Liver (tissue), 8 donors: ENCODE measurements at regions not wholly inside any gene's neighbourhood (a gene's known extent, or its start where the extent isn't known, plus 50 kb on each side); places are given as distances from the start of the nearest gene placed in this dataset.

ENCODE experiments used
- DNase-seq: peaks from one replicate; pipeline ENCODE4 v3.0.0-alpha.2; 2017; ENCODE audit warnings: low spot score
- H3K27ac ChIP-seq, 2 donors: one replicate each; pipeline ENCODE4 v1.7.0; 2013; ENCODE audit warnings: inconsistent platforms in 2 of 2, low read length in 2 of 2, control low read depth in 1 of 2, low read depth in 1 of 2, mild to moderate bottlenecking in 1 of 2
- H3K27me3 ChIP-seq, 4 donors: one replicate each; pipeline versions ENCODE4 v1.6.1 to v1.7.0; 2013; ENCODE audit warnings: low read length in 3 of 4, inconsistent platforms in 1 of 4, mild to moderate bottlenecking in 1 of 4, moderate library complexity in 1 of 4; ENCODE audit not compliant: control insufficient read depth in 4 of 4, insufficient read depth in 4 of 4
- H3K36me3 ChIP-seq, 4 donors: one replicate each; pipeline versions ENCODE4 v1.6.1 to v1.7.0; 2013; ENCODE audit warnings: low read length in 3 of 4, mild to moderate bottlenecking in 3 of 4, low read depth in 1 of 4, moderate library complexity in 1 of 4; ENCODE audit not compliant: control insufficient read depth in 4 of 4, insufficient read depth in 3 of 4
- H3K4me1 ChIP-seq, 4 donors: one replicate each; pipeline versions ENCODE4 v1.6.1 to v1.7.0; 2013; ENCODE audit warnings: low read length in 3 of 4, mild to moderate bottlenecking in 3 of 4, moderate library complexity in 1 of 4; ENCODE audit not compliant: control insufficient read depth in 4 of 4, insufficient read depth in 4 of 4
- H3K4me3 ChIP-seq, 3 donors: one replicate each; pipeline versions ENCODE4 v1.6.1 to v1.7.0; 2013; ENCODE audit warnings: low read length in 3 of 3, control low read depth in 1 of 3, low read depth in 1 of 3, mild to moderate bottlenecking in 1 of 3
- H3K9ac ChIP-seq, 2 donors: one replicate each; pipeline ENCODE4 v1.7.0; 2013; ENCODE audit warnings: low read length in 2 of 2, mild to moderate bottlenecking in 2 of 2, moderate library complexity in 2 of 2, control low read depth in 1 of 2, low read depth in 1 of 2
- H3K9me3 ChIP-seq, 4 donors: one replicate each; pipeline versions ENCODE4 v1.6.1 to v1.7.0; 2013; ENCODE audit warnings: low read length in 3 of 4; ENCODE audit not compliant: control insufficient read depth in 4 of 4
- ATF3 ChIP-seq: IDR thresholded peaks from 2 replicates; pipeline ENCODE4 v1.6.1; 2016; ENCODE audit warnings: antibody characterized with exemption
- CTCF ChIP-seq: fragments of 150-350 bp; IDR thresholded peaks from 2 replicates; pipeline ENCODE4 v1.5.1; 2017; ENCODE audit warnings: improper control_type of control experiment, low read depth, low read length; ENCODE audit not compliant: missing input control
- EGR1 ChIP-seq, 2 donors: IDR thresholded peaks; 2 replicates each; pipeline ENCODE4 v1.6.1; 2016 to 2018; ENCODE audit warnings: antibody characterized with exemption in 2 of 2, low read depth in 2 of 2
- FOXA1 ChIP-seq: IDR thresholded peaks from 2 replicates; pipeline ENCODE4 v1.6.1; 2016; ENCODE audit warnings: antibody characterized with exemption
- FOXA2 ChIP-seq: IDR thresholded peaks from 2 replicates; pipeline ENCODE4 v1.6.1; 2016; ENCODE audit warnings: antibody characterized with exemption
- GABPA ChIP-seq, 2 donors: IDR thresholded peaks in 1 of 2; conservative IDR thresholded peaks in 1 of 2; 2 replicates each; pipeline ENCODE4 v1.6.1; 2016; ENCODE audit warnings: antibody characterized with exemption in 2 of 2, mild to moderate bottlenecking in 1 of 2, moderate library complexity in 1 of 2
- HNF4A ChIP-seq, 2 donors: conservative IDR thresholded peaks; 2 replicates each; pipeline ENCODE4 v1.6.1; 2016; ENCODE audit warnings: antibody characterized with exemption in 2 of 2, mild to moderate bottlenecking in 2 of 2
- HNF4G ChIP-seq: IDR thresholded peaks from 2 replicates; pipeline ENCODE4 v1.6.1; 2016; ENCODE audit warnings: antibody characterized with exemption
- JUND ChIP-seq, 2 donors: IDR thresholded peaks; 2 replicates each; pipeline ENCODE4 v1.6.1; 2016; ENCODE audit warnings: antibody characterized with exemption in 2 of 2
- MAX ChIP-seq: IDR thresholded peaks from 2 replicates; pipeline ENCODE4 v1.6.1; 2016; ENCODE audit warnings: antibody characterized with exemption
- NR2F2 ChIP-seq: IDR thresholded peaks from 2 replicates; pipeline ENCODE4 v1.6.1; 2016; ENCODE audit warnings: antibody characterized with exemption
- RAD21 ChIP-seq, 2 donors: IDR thresholded peaks; 2 replicates each; pipeline ENCODE4 v1.6.1; 2016; ENCODE audit warnings: antibody characterized with exemption in 2 of 2, mild to moderate bottlenecking in 2 of 2
- REST ChIP-seq: IDR thresholded peaks from 2 replicates; pipeline ENCODE4 v1.6.1; 2016; ENCODE audit warnings: antibody characterized with exemption, mild to moderate bottlenecking
- RXRA ChIP-seq, 2 donors: IDR thresholded peaks; 2 replicates each; pipeline ENCODE4 v1.6.1; 2017 to 2018; ENCODE audit warnings: antibody characterized with exemption in 2 of 2, mild to moderate bottlenecking in 1 of 2
- SP1 ChIP-seq: IDR thresholded peaks from 2 replicates; pipeline ENCODE4 v1.6.1; 2018; ENCODE audit warnings: antibody characterized with exemption, mild to moderate bottlenecking
- TAF1 ChIP-seq: conservative IDR thresholded peaks from 2 replicates; pipeline ENCODE4 v1.6.1; 2016; ENCODE audit warnings: antibody characterized with exemption, mild to moderate bottlenecking
- YY1 ChIP-seq: IDR thresholded peaks from 2 replicates; pipeline ENCODE4 v1.6.1; 2016; ENCODE audit warnings: antibody characterized with exemption, mild to moderate bottlenecking
- ZBTB33 ChIP-seq: IDR thresholded peaks from 2 replicates; pipeline ENCODE4 v1.6.1; 2016; ENCODE audit warnings: antibody characterized with exemption
- WGBS: extraction: QIAGEN DNeasy Blood & Tissue Kit; methylation state at CpG from one replicate; pipeline ENCODE4 v1.1.7; 2013; 5-methylcytosine and 5-hydroxymethylcytosine counted together
- donor health status: healthy.
- donor health status: healthy.
- donor health status: healthy.
- donor health status: healthy.
- donor health status: healthy.

GRCh38 chr12:77571127-77571526 is 259.6 kb upstream of the NAV3 start:
- Histone ChIP-seq H3K36me3 (no peaks in the 10 kb centered on the region), H3K9me3 (no peaks in the 10 kb centered on the region), H3K4me1 (no peaks in the 10 kb centered on the region), H3K9ac (no peak overlapping the region), H3K27me3 (no peaks in the 10 kb centered on the region), H3K4me3 (no peak overlapping the region), H3K27ac (no peak overlapping the region)
- WGBS = 67% methylated on average over 4 of the region's 4 CpGs
- TF ChIP-seq ZBTB33 (no peak), HNF4G (no peak), JUND (IDR thresholded peaks at IDR 0.05) (no peak), ATF3 (no peak), GABPA (IDR thresholded peaks at IDR 0.05 in 1 of 2, conservative IDR thresholded peaks at IDR 0.05 in 1 of 2) (no peak), NR2F2 (no peak), REST (no peak), EGR1 (IDR thresholded peaks at IDR 0.05; ENCODE audit: low read depth in 2 of 2) (no peak), TAF1 (no peak), RAD21 (IDR thresholded peaks at IDR 0.05) (no peak), FOXA1 (no peak), MAX (no peak), YY1 (no peak), FOXA2 (no peak), SP1 (no peak), RXRA (IDR thresholded peaks at IDR 0.05) (no peak), HNF4A (conservative IDR thresholded peaks at IDR 0.05) (no peak)
- DNase-seq = no peak

GRCh38 chr12:77569876-77570275 is 260.8 kb upstream of the NAV3 start:
- Histone ChIP-seq H3K36me3 (no peaks in the 10 kb centered on the region), H3K4me1 (no peaks in the 10 kb centered on the region), H3K9me3 (no peaks in the 10 kb centered on the region), H3K27me3 (no peaks in the 10 kb centered on the region), H3K4me3 (no peak overlapping the region), H3K9ac (no peak overlapping the region), H3K27ac (no peak overlapping the region)
- DNase-seq = no peak
- TF ChIP-seq HNF4A (conservative IDR thresholded peaks at IDR 0.05) (no peak), EGR1 (IDR thresholded peaks at IDR 0.05; ENCODE audit: low read depth in 2 of 2) (no peak), MAX (no peak), FOXA1 (no peak), FOXA2 (no peak), RAD21 (IDR thresholded peaks at IDR 0.05) (no peak), SP1 (no peak), CTCF (no peak), NR2F2 (no peak), TAF1 (no peak), RXRA (IDR thresholded peaks at IDR 0.05) (no peak), ATF3 (no peak), JUND (IDR thresholded peaks at IDR 0.05) (no peak), ZBTB33 (no peak), YY1 (no peak)
- WGBS = 75% methylated on average over 3 of the region's 3 CpGs
